SK-N-MC (cell line): ENCODE measurements at regions not wholly inside any gene's neighbourhood (a gene's known extent, or its start where the extent isn't known, plus 50 kb on each side); places are given as distances from the start of the nearest gene placed in this dataset.

ENCODE experiments used
- EZH2 ChIP-seq: fragments of 200-600 bp; sonication (generic); IDR thresholded peaks from one replicate; pipeline ENCODE4 v1.6.1; 2017; ENCODE audit warnings: antibody characterized with exemption
- POLR2AphosphoS5 ChIP-seq: IDR thresholded peaks from 2 replicates; pipeline ENCODE4 v1.6.1; 2012; ENCODE audit warnings: mild to moderate bottlenecking, low read depth, low read length, borderline replicate concordance

- TF ChIP-seq EZH2 (no peak), POLR2AphosphoS5 (no peak)
These were observed 104.8 kb upstream of the SLC8A1 start for GRCh38 chr2:40556739-40557138.
